HEK293 (cell line): ENCODE measurements at regions not wholly inside any gene's neighbourhood (a gene's known extent, or its start where the extent isn't known, plus 50 kb on each side); places are given as distances from the start of the nearest gene placed in this dataset.

Source experiments
- CTCF ChIA-PET: fragments of 350-600 bp; formaldehyde crosslinking; extraction: SDS; loops from one replicate; lab custom pipeline; 2021; ENCODE audit warnings: antibody characterized with exemption; lab: Yijun Ruan, JAX
- POLR2A ChIA-PET: fragments of 300-600 bp; formaldehyde crosslinking; extraction: SDS; loops from one replicate; lab custom pipeline; 2020; ENCODE audit warnings: antibody characterized with exemption, inconsistent platforms; lab: Yijun Ruan, JAX
- H3K27ac ChIP-seq: fragments of 200-500 bp; sonication (Bioruptor generic); 2 replicates; pipeline ENCODE4 v1.5.1; 2014; ENCODE audit warnings: low read depth, low read length, control low read depth, inconsistent platforms; ENCODE audit errors: extremely low read depth
- H3K36me3 ChIP-seq, 2 experiments: fragments of 200-500 bp in 1 of 2; sonication (Bioruptor generic) in 1 of 2; 1 replicate in 1 of 2; 2 replicates in 1 of 2; pipeline ENCODE4 v1.5.1; 2014 to 2017; ENCODE audit warnings: inconsistent platforms in 2 of 2, low read length in 2 of 2; ENCODE audit not compliant: control insufficient read depth in 2 of 2, insufficient read depth in 1 of 2
- H3K4me1 ChIP-seq: fragments of 200-500 bp; sonication (Bioruptor generic); 2 replicates; pipeline ENCODE4 v1.5.1; 2014; ENCODE audit warnings: mild to moderate bottlenecking, low read length, inconsistent platforms; ENCODE audit not compliant: control insufficient read depth, insufficient read depth
- H3K4me3 ChIP-seq: 2 replicates; pipeline ENCODE4 v1.5.1; 2011; ENCODE audit warnings: low read depth, mild to moderate bottlenecking, control low read depth, low read length, moderate library complexity
- H3K9me3 ChIP-seq: fragments of 200-500 bp; sonication (Bioruptor generic); 2 replicates; pipeline ENCODE4 v1.5.1; 2014; ENCODE audit warnings: low read depth, low read length, inconsistent platforms; ENCODE audit not compliant: control insufficient read depth, insufficient read depth
- BCL11B ChIP-seq: fragments of 450-650 bp; formaldehyde crosslinking; IDR thresholded peaks from 2 replicates; pipeline ENCODE4 v1.5.1; 2016; ENCODE audit warnings: low read depth, missing biosample characterization, missing genetic modification characterization
- GLIS1 ChIP-seq: fragments of 450-650 bp; formaldehyde crosslinking; IDR thresholded peaks from 2 replicates; pipeline ENCODE4 v1.5.1; 2016; ENCODE audit warnings: missing biosample characterization, missing genetic modification characterization
- KLF17 ChIP-seq: fragments of 450-650 bp; formaldehyde crosslinking; IDR thresholded peaks from 2 replicates; pipeline ENCODE4 v1.5.1; 2016; ENCODE audit warnings: missing biosample characterization, missing genetic modification characterization
- MZF1 ChIP-seq: fragments of 450-650 bp; formaldehyde crosslinking; IDR thresholded peaks from 2 replicates; pipeline ENCODE4 v1.5.1; 2017; ENCODE audit warnings: missing biosample characterization, missing genetic modification characterization, borderline replicate concordance
- SCRT2 ChIP-seq: fragments of 450-650 bp; formaldehyde crosslinking; IDR thresholded peaks from 2 replicates; pipeline ENCODE4 v1.5.1; 2016; ENCODE audit warnings: missing biosample characterization, missing genetic modification characterization
- ZFP3 ChIP-seq: fragments of 450-650 bp; formaldehyde crosslinking; IDR thresholded peaks from 2 replicates; pipeline ENCODE4 v1.5.1; 2016; ENCODE audit warnings: low read depth, missing biosample characterization, missing genetic modification characterization
- ZNF335 ChIP-seq: fragments of 450-650 bp; formaldehyde crosslinking; conservative IDR thresholded peaks from 2 replicates; pipeline ENCODE4 v1.5.1; 2016; ENCODE audit warnings: missing biosample characterization, missing genetic modification characterization
- ZNF354C ChIP-seq: fragments of 450-650 bp; formaldehyde crosslinking; IDR thresholded peaks from 2 replicates; pipeline ENCODE4 v1.5.1; 2016; ENCODE audit warnings: missing biosample characterization, missing genetic modification characterization, low read depth, borderline replicate concordance
- ZNF558 ChIP-seq: fragments of 450-650 bp; formaldehyde crosslinking; IDR thresholded peaks from 2 replicates; pipeline ENCODE4 v1.5.1; 2016; ENCODE audit warnings: missing biosample characterization, missing genetic modification characterization
- ZNF639 ChIP-seq: fragments of 450-650 bp; formaldehyde crosslinking; IDR thresholded peaks from 2 replicates; pipeline ENCODE4 v1.5.1; 2016; ENCODE audit warnings: missing biosample characterization, missing genetic modification characterization
- ZNF658 ChIP-seq: fragments of 450-650 bp; formaldehyde crosslinking; IDR thresholded peaks from 2 replicates; pipeline ENCODE4; 2016; ENCODE audit warnings: missing biosample characterization, missing genetic modification characterization
- ZNF76 ChIP-seq: fragments of 450-650 bp; formaldehyde crosslinking; IDR thresholded peaks from 2 replicates; pipeline ENCODE4; 2016; ENCODE audit warnings: low read depth, missing biosample characterization, missing genetic modification characterization, borderline replicate concordance
- ZNF785 ChIP-seq: fragments of 450-650 bp; formaldehyde crosslinking; IDR thresholded peaks from 2 replicates; pipeline ENCODE4 v1.5.1; 2016; ENCODE audit warnings: missing biosample characterization, missing genetic modification characterization
- ZNF843 ChIP-seq: fragments of 450-650 bp; formaldehyde crosslinking; IDR thresholded peaks from 2 replicates; pipeline ENCODE4 v1.5.1; 2016; ENCODE audit warnings: missing biosample characterization, missing genetic modification characterization
- ZSCAN30 ChIP-seq: fragments of 450-650 bp; IDR thresholded peaks from 2 replicates; pipeline ENCODE4 v1.5.1; 2018; ENCODE audit warnings: missing biosample characterization, mild to moderate bottlenecking, missing genetic modification characterization, moderate library complexity

- no peak for TF ChIP-seq SCRT2 (tag by site-specific recombination)
- TF ChIP-seq ZNF76 (tag by site-specific recombination), result no peak
- TF ChIP-seq ZNF558 (tag by site-specific recombination), result no peak
- H3K27ac ChIP-seq, result no peak overlapping the region
- no peak overlapping the region for H3K4me3 ChIP-seq
- no peaks in the 10 kb centered on the region for H3K36me3 ChIP-seq
- POLR2A ChIA-PET, result no interaction called here
- H3K4me1 ChIP-seq, result no peaks in the 10 kb centered on the region
- H3K9me3 ChIP-seq, result no peaks in the 10 kb centered on the region
- CTCF ChIA-PET, result no interaction called here
Observed at GRCh38 chr2:128503399-128504245, 185.0 kb upstream of the HS6ST1 start.

- CTCF ChIA-PET, result no interaction called here
- H3K36me3 ChIP-seq, result no peaks in the 10 kb centered on the region
- POLR2A ChIA-PET, result no interaction called here
Observed at GRCh38 chr2:128504246-128505149, 185.8 kb upstream of the HS6ST1 start.

GRCh38 chr2:128505150-128505490 is 186.5 kb upstream of the HS6ST1 start:
- H3K4me1 ChIP-seq, result no peaks in the 10 kb centered on the region
- ChIA-PET POLR2A (no interaction called here), CTCF (no interaction called here)

More at GRCh38 chr2:128504246-128505149, 185.8 kb upstream of the HS6ST1 start:
- Histone ChIP-seq H3K4me1 (no peaks in the 10 kb centered on the region), H3K27ac (no peak overlapping the region)
- TF ChIP-seq MZF1, result no peak
- no peak for TF ChIP-seq ZNF354C (tag by site-specific recombination)
- no peak for TF ChIP-seq KLF17 (tag by site-specific recombination)
- TF ChIP-seq ZNF639 (tag by site-specific recombination), result no peak
- no peak for TF ChIP-seq ZNF843 (tag by site-specific recombination)
- no peak for TF ChIP-seq ZFP3 (tag by site-specific recombination)
- no peak for TF ChIP-seq ZNF785 (tag by site-specific recombination)
- no peak for TF ChIP-seq BCL11B
- TF ChIP-seq, all 188 proteins: peak for 0
- H3K9me3 ChIP-seq, result no peaks in the 10 kb centered on the region
- H3K4me3 ChIP-seq, result no peak overlapping the region

More at GRCh38 chr2:128505150-128505490, 186.5 kb upstream of the HS6ST1 start:
- H3K9me3 ChIP-seq, result no peaks in the 10 kb centered on the region
- no peak overlapping the region for H3K4me3 ChIP-seq
- no peaks in the 10 kb centered on the region for H3K36me3 ChIP-seq
- TF ChIP-seq ZNF658 (tag by site-specific recombination), result no peak
- peak; percentile 58 for TF ChIP-seq GLIS1 (tag by site-specific recombination)
- no peak for TF ChIP-seq ZNF335 (tag by site-specific recombination)
- no peak for TF ChIP-seq ZSCAN30 (tag by site-specific recombination)
- H3K27ac ChIP-seq, result no peak overlapping the region
